Adrenal gland (tissue), 9 donors: ENCODE measurements at regions not wholly inside any gene's neighbourhood (a gene's known extent, or its start where the extent isn't known, plus 50 kb on each side); places are given as distances from the start of the nearest gene placed in this dataset.

ENCODE experiments used
- DNase-seq, 7 donors: peaks; one replicate each; pipeline ENCODE4 v3.0.0-alpha.2; 2019 to 2020
- H3K27ac ChIP-seq, 5 donors: fragments of 200-600 bp; sonication (generic) in 4 of 5; 1 replicate in 3 of 5; 2 replicates in 2 of 5; pipeline versions ENCODE4 v1.5.1 to v1.8.0; 2016 to 2020; ENCODE audit warnings: mild to moderate bottlenecking in 1 of 5
- H3K27me3 ChIP-seq: fragments of 200-600 bp; 2 replicates; pipeline ENCODE4 v1.8.0; 2021
- H3K36me3 ChIP-seq, 2 donors: fragments of 200-600 bp; replicated peaks in 1 of 2; 1 replicate in 1 of 2; 2 replicates in 1 of 2; pipeline versions ENCODE4 v1.5.1 to v1.8.0; 2018 to 2022
- H3K4me1 ChIP-seq, 2 donors: fragments of 200-600 bp; replicated peaks in 1 of 2; 1 replicate in 1 of 2; 2 replicates in 1 of 2; pipeline versions ENCODE4 v1.5.1 to v1.8.0; 2018 to 2021
- H3K4me3 ChIP-seq, 4 donors: fragments of 200-600 bp; sonication (generic) in 3 of 4; one replicate each; pipeline ENCODE4 v1.5.1; 2016 to 2018
- H3K9me3 ChIP-seq, 3 donors: fragments of 200-600 bp; sonication (generic) in 1 of 3; replicated peaks in 1 of 3; 1 replicate in 2 of 3; 2 replicates in 1 of 3; pipeline versions ENCODE4 v1.5.1 to v1.8.0; 2016 to 2021
- CTCF ChIP-seq, 6 experiments: fragments of 450-650 bp in 4 of 6; fragments of 200-600 bp in 2 of 6; sonication (generic) in 1 of 6; IDR thresholded peaks; 1 replicate in 5 of 6; 2 replicates in 1 of 6; pipeline versions ENCODE4 v1.5.1 to v1.8.0; 2016 to 2021; ENCODE audit warnings: antibody characterized with exemption in 6 of 6, mild to moderate bottlenecking in 2 of 6, moderate library complexity in 1 of 6
- POLR2A ChIP-seq, 2 donors: fragments of 450-650 bp; IDR thresholded peaks; one replicate each; pipeline ENCODE4 v1.6.1; 2017; ENCODE audit warnings: antibody characterized with exemption in 2 of 2, mild to moderate bottlenecking in 2 of 2, moderate library complexity in 1 of 2
- WGBS, 4 donors: extraction: QIAGEN DNeasy Blood & Tissue Kit in 2 of 4; methylation state at CpG; one replicate each; pipeline versions ENCODE4 v1.1.5 to v1.1.7; 2013 to 2017; 5-methylcytosine and 5-hydroxymethylcytosine counted together
- intact Hi-C, 2 donors: fragments of 100-400 bp; cut with DNase I; formaldehyde crosslinking; loops; one replicate each; pipeline versions ENCODE4 v1.14.1 to v1.15.0; 2022 to 2023
- donor health status: healthy with polysubstance abuse.
- donor health status: Bipolar disorder and iron deficiency.
- donor health status: DM: yes; HTN: yes; CAD: no.
- donor health status: DM: no; HTN: no; CAD: no.
- donor health status: DM: no; HTN: no; CAD: no.

- DNase-seq = no peak
- TF ChIP-seq CTCF (IDR thresholded peaks at IDR 0.05) = no peak
- no peak for TF ChIP-seq POLR2A (IDR thresholded peaks at IDR 0.05)
- H3K9me3 ChIP-seq = no peaks in the 10 kb centered on the region
- 82 to 91% (median 86%) methylated on average over 1 of the region's 1 CpG for WGBS, 4 donors
- intact Hi-C loops = no loop called here
- H3K27me3 ChIP-seq = no peaks in the 10 kb centered on the region
- H3K4me3 ChIP-seq = no peak overlapping the region
- H3K27ac ChIP-seq = no peak overlapping the region
- H3K36me3 ChIP-seq = no peaks in the 10 kb centered on the region
- no peaks in the 10 kb centered on the region for H3K4me1 ChIP-seq
Measured at GRCh38 chr18:27879540-27879939, 297.4 kb downstream of the CDH2 start.

- Histone ChIP-seq H3K9me3 (no peaks in the 10 kb centered on the region), H3K27me3 (no peaks in the 10 kb centered on the region), H3K4me1 (no peaks in the 10 kb centered on the region), H3K4me3 (no peak overlapping the region), H3K27ac (no peak overlapping the region), H3K36me3 (no peaks in the 10 kb centered on the region)
- no peak for DNase-seq
- intact Hi-C loops = no loop called here
- TF ChIP-seq CTCF (IDR thresholded peaks at IDR 0.05) (no peak), POLR2A (IDR thresholded peaks at IDR 0.05) (no peak)
- WGBS, 4 donors = 67 to 72% (median 69%) methylated on average over 5 of the region's 5 CpGs
Measured at GRCh38 chr18:27871726-27872125, 305.2 kb downstream of the CDH2 start.

- 86 to 96% (median 93%) methylated on average over 4 of the region's 4 CpGs for whole genome bisulfite sequencing, 4 donors
- no peak for DNase-seq
- intact Hi-C loops = no loop called here
- Histone ChIP-seq H3K36me3 (no peaks in the 10 kb centered on the region), H3K4me1 (no peaks in the 10 kb centered on the region), H3K27ac (no peak overlapping the region), H3K9me3 (no peaks in the 10 kb centered on the region), H3K27me3 (no peaks in the 10 kb centered on the region), H3K4me3 (no peak overlapping the region)
- no peak for TF ChIP-seq CTCF (IDR thresholded peaks at IDR 0.05)
- no peak for TF ChIP-seq POLR2A (IDR thresholded peaks at IDR 0.05)
Measured at GRCh38 chr18:27869735-27870134, 307.2 kb downstream of the CDH2 start.

GRCh38 chr18:27865431-27865830 is 311.5 kb downstream of the CDH2 start:
- no peak for TF ChIP-seq CTCF (IDR thresholded peaks at IDR 0.05)
- TF ChIP-seq POLR2A (IDR thresholded peaks at IDR 0.05) = no peak
- H3K9me3 ChIP-seq = no peaks in the 10 kb centered on the region
- DNase-seq = no peak
- no peaks in the 10 kb centered on the region for H3K4me1 ChIP-seq
- no peaks in the 10 kb centered on the region for H3K36me3 ChIP-seq
- H3K27ac ChIP-seq = no peak overlapping the region
- no peak overlapping the region for H3K4me3 ChIP-seq
- intact Hi-C loops = no loop called here
- H3K27me3 ChIP-seq = no peaks in the 10 kb centered on the region
- 78 to 96% (median 82%) methylated on average over 1 of the region's 1 CpG for WGBS, 4 donors
